C4-2B (cell line): ENCODE measurements at regions not wholly inside any gene's neighbourhood (a gene's known extent, or its start where the extent isn't known, plus 50 kb on each side); places are given as distances from the start of the nearest gene placed in this dataset.

Experiments
- ZFX ChIP-seq: fragments of 450-650 bp; IDR thresholded peaks from 2 replicates; pipeline ENCODE4 v1.6.1; 2017
- TF ChIP-seq, protein P1 (sequence below): fragments of 450-650 bp; conservative IDR thresholded peaks from 2 replicates; pipeline ENCODE4 v1.5.1; 2017; ENCODE audit warnings: mild to moderate bottlenecking

GRCh38 chr1:59225594-59226316, 71.1 kb upstream of the FGGY start:
- TF ChIP-seq, protein P1, sequence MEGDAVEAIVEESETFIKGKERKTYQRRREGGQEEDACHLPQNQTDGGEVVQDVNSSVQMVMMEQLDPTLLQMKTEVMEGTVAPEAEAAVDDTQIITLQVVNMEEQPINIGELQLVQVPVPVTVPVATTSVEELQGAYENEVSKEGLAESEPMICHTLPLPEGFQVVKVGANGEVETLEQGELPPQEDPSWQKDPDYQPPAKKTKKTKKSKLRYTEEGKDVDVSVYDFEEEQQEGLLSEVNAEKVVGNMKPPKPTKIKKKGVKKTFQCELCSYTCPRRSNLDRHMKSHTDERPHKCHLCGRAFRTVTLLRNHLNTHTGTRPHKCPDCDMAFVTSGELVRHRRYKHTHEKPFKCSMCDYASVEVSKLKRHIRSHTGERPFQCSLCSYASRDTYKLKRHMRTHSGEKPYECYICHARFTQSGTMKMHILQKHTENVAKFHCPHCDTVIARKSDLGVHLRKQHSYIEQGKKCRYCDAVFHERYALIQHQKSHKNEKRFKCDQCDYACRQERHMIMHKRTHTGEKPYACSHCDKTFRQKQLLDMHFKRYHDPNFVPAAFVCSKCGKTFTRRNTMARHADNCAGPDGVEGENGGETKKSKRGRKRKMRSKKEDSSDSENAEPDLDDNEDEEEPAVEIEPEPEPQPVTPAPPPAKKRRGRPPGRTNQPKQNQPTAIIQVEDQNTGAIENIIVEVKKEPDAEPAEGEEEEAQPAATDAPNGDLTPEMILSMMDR: no peak
- no peak for TF ChIP-seq ZFX
